ENCODE measurements at regions not wholly inside any gene's neighbourhood (a gene's known extent, or its start where the extent isn't known, plus 50 kb on each side); places are given as distances from the start of the nearest gene placed in this dataset.

DNA sequence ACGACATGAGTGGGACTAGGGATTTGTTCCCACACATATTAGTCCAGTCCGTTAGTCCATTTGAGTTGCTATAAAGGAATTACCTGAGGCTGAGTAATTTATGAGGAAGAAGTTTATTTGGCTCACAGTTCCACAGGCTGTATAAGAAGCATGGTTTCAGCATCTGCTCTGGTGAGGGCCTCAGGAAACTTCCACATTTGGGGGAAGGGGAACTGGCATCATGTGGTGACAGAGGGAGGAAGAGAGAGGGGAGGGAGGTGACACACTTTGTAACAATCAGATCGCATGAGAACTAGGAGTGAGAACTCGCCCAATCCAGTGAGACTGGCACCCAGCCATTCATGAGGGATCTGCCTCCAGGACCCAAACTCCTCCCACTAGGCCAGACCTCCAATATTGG lies 769.9 kb upstream of the ROBO1 start:
- peaks cover 0 to 2% of the 10 kb centered on the region in 2 donors for H3K9me3 ChIP-seq
- no peak for DNase-seq
- no peak overlapping the region for H3K4me3 ChIP-seq
- no peak for TF ChIP-seq CTCF (IDR thresholded peaks at IDR 0.05)
- no peaks in the 10 kb centered on the region for H3K4me1 ChIP-seq
- intact Hi-C loops (cut with DNase I), result no loop called here
- no peaks in the 10 kb centered on the region for H3K27me3 ChIP-seq
- H3K27ac ChIP-seq, result no peak overlapping the region
- no peak for ATAC-seq
- H3K36me3 ChIP-seq, result no peaks in the 10 kb centered on the region

DNA sequence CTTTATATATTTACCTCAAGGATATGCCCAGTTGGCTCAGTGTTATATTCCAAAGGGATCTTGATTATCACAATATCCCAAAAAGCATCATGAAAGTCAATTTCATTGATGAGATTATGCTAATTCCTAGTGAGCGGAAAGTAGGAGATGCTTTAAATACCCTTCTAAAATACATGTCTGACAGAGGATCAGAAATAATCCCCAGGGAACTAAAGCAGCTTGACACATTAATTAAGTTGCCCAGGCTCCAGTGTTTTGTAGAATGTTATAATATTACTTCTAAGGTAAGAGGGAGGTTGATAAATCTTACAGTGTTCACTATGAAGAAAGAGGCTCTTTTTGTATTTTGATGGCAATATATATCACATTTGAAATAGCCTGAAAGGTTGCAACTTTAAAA lies 767.5 kb upstream of the ROBO1 start:
- no peaks in the 10 kb centered on the region for H3K27me3 ChIP-seq
- DNase-seq, result no peak
- H3K9me3 ChIP-seq, result peaks cover 0 to 2% of the 10 kb centered on the region in 2 donors
- H3K4me3 ChIP-seq, result no peak overlapping the region
- no peaks in the 10 kb centered on the region for H3K4me1 ChIP-seq
- intact Hi-C loops (cut with DNase I), result no loop called here
- no peak for ATAC-seq
- H3K27ac ChIP-seq, result no peak overlapping the region
- no peaks in the 10 kb centered on the region for H3K36me3 ChIP-seq
- no peak for TF ChIP-seq CTCF (IDR thresholded peaks at IDR 0.05)

DNA sequence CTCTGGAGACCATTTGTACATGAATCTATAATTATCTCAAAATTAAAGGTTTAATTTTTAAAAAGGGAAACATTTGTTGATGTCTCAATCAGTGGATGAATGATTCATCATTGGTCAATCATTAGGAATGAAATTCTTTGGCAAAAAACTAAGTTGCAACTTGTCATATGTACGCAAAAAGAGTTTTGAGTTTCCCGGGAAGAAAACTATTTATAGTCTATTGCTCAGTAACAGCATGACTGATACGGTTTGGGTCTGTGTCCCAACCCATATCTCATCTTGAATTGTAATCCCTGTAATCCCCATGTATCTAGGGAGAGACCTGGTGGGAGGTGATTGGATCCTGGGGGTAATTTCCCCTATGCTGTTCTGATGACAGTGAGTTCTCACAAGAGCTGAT lies 765.8 kb upstream of the ROBO1 start:
- ATAC-seq (no peak), DNase-seq (no peak)
- Histone ChIP-seq H3K4me1 (no peaks in the 10 kb centered on the region), H3K4me3 (no peak overlapping the region), H3K27me3 (no peaks in the 10 kb centered on the region), H3K9me3 (peaks cover 0 to 2% of the 10 kb centered on the region in 2 donors), H3K36me3 (no peaks in the 10 kb centered on the region), H3K27ac (no peak overlapping the region)
- TF ChIP-seq CTCF (IDR thresholded peaks at IDR 0.05), result no peak
- intact Hi-C loops (cut with DNase I), result no loop called here

DNA sequence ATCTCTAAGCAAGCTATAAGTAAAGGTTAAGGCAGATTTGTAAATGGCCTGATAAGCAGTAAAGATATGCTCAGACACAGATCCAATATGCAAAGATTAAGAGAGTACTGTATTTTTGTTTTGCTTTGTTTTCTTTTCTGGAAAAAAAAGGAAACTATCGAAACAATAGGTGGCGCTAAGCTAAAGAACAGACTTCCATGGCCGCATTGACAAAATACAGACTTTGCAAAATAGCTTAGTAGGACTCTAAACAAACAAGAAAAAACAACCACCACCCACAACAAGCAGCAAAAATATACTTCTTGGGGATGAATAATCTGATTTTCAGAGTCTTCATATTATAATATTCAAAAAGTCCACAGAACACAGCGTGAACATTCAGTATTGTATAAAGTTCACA lies 758.4 kb upstream of the ROBO1 start:
- no peaks in the 10 kb centered on the region for H3K9me3 ChIP-seq
- TF ChIP-seq CTCF (IDR thresholded peaks at IDR 0.05), result no peak
- no peak overlapping the region for H3K4me3 ChIP-seq
- no peaks in the 10 kb centered on the region for H3K4me1 ChIP-seq
- intact Hi-C loops (cut with DNase I), result no loop called here
- no peaks in the 10 kb centered on the region for H3K27me3 ChIP-seq
- H3K27ac ChIP-seq, result no peak overlapping the region
- no peaks in the 10 kb centered on the region for H3K36me3 ChIP-seq
- no peak for ATAC-seq
- no peak for DNase-seq

GRCh38 chr3:80521081-80521480 lies 753.3 kb upstream of the ROBO1 start:
- Histone ChIP-seq H3K27ac (no peak overlapping the region), H3K4me3 (no peak overlapping the region), H3K4me1 (no peaks in the 10 kb centered on the region), H3K27me3 (no peaks in the 10 kb centered on the region), H3K9me3 (no peaks in the 10 kb centered on the region), H3K36me3 (no peaks in the 10 kb centered on the region)
- intact Hi-C loops (cut with DNase I), result no loop called here
- no peak for DNase-seq
- TF ChIP-seq CTCF (IDR thresholded peaks at IDR 0.05), result no peak
- no peak for ATAC-seq
